KG1 (cell line): ENCODE measurements at regions not wholly inside any gene's neighbourhood (a gene's known extent, or its start where the extent isn't known, plus 50 kb on each side); places are given as distances from the start of the nearest gene placed in this dataset.
"Not testable (repeated sequence)": the region's sequence is repeated elsewhere in the genome, so short reads cannot be mapped to it uniquely, and the experiment has no call there.

Experiments
- DNase-seq: peaks from one replicate; lab custom pipeline; 2025; lab: John Stamatoyannopoulos, UW

DNA sequence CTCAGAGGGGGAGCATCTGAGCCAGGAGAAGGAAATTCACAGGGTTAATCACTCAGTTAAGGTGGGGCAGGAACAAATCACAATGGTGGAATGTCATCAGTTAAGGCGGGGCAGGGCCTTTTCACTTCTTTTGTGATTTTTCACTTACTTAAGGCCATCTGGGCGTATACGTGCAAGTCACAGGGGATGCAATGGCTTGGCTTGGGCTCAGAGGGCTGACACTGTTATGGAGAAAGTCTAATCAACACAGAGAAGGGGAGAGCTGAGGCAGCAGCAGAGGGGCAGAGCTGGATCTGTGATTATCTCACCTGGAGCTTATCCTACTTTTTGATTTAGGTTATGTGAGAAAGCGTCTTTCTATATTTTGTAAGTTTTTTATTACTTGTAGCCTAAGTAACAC lies 350.1 kb downstream of the NSUN3 start:
- not testable (repeated sequence) for DNase-seq

DNA sequence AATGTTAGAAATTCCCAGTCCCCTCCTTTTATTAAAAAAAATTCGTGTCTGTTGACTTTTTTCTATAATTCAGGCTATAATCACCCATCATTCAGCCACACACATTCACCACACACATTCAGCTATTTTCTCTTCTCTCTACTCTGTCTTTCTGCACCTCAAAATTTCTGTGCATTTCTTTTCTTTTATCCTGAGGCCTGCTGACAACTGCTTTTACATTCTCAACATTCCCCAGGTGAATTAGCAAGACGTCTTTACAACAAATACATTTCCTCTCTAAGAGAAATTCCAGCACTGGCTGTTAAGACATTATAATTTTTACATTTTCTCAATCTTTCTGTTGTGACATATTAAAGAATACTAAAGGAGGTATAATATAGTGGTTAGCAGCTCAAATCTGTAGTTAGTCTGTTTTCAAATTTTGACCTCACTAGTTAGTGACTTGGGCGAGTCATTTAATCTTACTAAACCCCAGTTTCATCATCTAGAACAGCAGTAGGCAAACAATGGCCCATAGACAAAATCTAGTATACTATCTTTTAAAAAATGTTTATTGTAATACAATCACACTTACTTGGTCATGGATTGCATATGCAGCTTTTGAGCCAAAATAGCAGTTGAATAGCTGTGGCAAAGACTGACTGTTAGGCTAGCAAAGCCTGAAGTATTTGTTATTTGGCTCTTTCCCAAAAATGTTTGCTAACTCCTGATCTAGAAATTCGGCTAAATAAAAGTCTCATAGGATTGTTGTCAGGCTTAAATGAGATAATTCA lies 350.7 kb downstream of the NSUN3 start:
- no peak for DNase-seq

DNA sequence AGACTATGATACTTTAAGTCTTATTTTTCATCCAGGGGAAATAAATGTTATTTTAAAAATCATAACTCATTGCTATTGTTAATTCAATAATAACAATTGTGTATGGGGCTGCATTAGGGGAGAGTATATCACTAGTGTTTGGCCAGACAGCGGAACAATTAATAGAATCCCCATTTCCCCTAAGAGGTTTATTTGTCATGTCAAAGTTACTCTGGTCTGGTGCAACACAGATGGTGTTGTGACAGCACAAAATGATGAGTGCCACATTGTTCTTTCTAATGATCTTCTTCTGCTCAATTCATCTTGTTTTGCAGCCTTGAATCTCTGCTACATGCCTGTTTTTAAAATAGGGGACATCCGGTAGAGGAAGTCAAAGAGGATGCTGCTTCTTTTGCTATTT lies 351.6 kb downstream of the NSUN3 start:
- no peak for DNase-seq

DNA sequence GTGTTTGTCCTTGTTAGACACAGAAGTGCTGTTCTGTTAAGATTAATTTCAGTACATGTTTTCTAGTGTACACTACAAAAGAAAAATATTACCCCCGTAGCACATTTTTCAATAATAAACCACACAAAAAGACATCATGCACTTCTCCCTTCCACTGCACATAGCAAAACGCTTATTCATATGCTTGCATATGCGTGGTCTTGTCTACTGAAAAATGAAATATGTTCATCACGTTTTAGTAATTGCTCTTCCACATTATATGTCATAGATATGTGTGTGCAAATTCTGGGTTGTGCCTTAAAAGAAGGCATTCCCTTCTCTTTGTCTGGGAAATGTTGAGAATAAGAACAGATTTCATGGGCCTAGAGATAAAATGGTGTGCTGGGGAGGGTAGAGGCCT lies 353.9 kb downstream of the NSUN3 start:
- DNase-seq: no peak

DNA sequence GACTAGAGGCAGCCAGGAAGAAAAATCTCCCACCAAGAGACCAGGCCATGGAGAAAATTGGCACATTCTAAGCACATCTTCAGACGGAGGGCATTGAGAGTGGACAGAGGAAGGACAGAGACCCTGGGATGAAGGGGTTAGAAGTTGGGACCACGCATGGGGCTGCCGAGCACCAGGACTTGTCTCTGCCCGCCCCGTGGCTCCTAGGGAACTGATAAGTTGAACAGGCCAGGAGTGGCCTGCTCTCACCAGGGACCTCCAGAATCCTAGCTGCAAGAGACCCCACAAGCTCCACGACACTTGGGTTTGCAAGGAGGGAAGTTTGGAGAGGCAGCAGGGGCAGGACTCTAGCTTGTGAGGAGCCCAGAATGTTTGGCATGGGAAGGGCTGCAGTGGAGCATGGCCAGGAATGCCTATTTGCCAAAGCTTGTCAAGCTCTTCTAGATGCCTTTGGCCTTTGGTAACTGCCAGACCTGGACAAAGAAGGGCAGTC lies 355.1 kb downstream of the NSUN3 start:
- no peak for DNase-seq

DNA sequence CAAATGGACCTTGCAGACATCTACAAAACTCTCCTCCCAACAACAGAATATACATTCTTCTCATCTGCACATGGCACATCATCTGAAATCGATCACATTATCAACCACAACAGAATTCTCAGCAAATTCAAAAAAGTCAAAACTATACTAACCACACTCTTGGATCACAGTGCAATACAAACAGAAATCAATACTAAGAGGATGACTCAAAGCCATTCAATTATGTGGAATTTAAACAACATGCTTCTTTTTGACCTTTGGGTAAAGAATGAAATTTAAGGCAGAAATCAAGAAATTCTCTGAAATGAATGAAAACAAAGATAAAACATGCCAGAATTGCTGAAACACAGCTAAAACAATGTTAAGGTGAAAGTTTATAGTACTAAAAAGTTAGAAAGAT lies 358.1 kb downstream of the NSUN3 start:
- no peak for DNase-seq

DNA sequence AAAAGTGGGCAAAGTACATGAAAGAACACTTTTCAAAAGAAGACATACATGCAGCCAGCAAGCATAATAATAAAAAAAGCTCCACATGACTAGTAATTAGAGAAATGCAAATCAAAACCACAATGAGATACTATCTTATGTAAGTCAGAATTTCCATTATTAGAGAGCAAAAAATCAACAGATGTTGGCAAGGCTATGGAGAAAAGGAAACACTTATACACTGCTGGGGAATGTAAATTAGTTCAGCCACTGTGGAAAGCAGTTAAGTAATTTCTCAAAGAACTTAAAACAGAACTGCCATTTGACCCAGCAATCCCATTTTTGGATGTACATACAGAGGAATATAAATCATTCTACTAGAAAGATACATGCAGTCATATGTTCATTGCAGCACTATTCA lies 360.7 kb downstream of the NSUN3 start:
- DNase-seq: no peak

DNA sequence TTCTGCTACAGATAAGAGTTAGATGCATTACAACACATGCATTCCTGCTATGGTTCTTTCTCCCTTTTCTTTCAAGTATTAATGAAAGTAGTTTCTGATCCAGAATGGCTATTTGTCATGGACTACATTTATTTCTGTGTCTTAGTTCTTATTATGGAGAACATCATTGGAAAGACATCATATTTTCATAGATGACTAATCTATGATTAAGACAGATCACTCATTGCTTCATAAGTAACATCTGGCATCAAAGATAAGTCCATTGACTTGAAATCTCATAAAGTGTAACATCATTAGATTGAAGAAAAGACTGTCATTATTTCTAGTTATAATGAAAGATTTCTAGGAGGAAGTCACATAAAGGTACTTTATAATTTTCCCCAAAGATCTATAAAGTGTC lies 366.7 kb downstream of the NSUN3 start:
- no peak for DNase-seq

DNA sequence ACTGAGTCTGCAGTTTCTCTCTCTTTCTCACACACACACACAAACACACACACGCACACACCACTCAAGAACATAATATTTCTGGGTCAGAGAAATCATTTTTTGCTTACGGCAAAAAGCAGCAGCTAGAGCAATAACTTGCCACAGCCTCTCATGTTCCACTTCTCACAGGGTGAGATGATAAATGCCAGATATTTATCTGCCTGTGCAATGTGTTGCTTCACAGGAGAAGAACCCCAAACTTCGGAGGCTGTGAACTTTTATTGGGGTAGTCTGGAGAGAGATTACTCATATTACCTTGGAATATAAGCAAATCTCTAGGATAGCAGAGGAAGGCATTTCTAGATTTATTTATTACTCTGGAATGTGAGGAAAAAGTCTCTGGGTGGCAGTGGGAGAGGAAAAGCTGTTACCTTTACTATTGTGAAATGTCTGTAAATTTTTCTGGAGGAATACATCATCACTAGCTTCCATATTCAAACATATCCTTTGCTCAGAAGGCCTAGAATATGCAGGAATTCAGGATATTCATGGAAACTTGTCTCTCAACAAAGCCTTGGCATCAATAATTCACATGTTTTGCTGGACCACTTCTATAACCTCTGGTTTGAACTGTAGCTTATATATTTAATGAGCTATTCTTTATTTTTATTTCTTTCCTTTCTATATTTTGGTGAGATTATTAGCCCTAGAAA lies 369.2 kb downstream of the NSUN3 start:
- no peak for DNase-seq

DNA sequence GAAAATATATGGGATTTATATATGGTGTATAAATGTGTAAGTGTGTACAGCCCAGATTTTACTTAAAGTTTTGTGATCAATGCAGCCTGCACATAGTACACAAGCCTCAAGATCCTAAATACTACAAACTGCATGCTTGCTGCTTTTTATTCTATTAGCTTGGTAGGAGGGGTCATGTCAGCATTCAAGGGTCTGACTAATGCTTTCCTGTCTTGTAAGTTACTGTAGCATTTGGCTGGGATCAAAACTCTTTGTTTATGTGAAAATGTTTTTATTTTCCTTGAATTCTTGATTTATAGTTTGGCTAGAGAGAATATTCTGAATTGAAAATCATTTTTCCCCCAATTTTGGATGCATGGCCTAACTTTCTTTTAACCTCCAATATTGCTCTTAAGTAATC lies 370.9 kb downstream of the NSUN3 start:
- no peak for DNase-seq

DNA sequence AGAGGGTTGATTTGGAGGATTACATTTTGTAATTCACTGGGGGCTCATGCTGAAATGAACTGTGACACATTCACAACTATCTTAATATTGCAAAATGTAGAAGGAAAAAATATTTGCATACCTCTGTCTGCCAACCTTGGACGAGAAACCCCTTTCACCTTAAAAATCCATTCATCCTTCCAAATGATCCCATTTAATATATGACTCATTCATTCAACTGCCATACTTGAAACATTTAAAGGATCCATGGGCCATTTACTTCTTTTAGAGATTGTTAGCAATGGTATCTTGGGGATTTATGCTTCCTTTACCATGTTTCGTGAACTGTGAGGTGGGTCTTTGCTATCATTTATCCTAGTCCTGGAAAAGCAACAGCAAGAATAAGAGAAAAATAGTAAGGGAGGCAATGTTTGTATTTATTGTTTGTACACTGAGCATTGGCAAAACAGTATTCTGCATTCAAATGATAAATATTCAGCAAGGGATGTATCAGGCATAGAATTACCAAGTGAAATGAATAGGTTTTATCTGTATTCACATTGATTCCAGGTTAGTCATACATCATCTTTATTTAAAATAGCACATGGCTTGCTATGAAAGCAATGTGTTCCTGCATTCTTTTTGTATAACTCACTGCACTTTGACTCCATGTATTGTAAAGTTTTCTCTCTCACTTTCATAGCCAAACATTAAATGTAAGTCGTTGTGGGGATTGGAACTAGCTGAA lies 378.1 kb downstream of the NSUN3 start:
- DNase-seq: no peak

DNA sequence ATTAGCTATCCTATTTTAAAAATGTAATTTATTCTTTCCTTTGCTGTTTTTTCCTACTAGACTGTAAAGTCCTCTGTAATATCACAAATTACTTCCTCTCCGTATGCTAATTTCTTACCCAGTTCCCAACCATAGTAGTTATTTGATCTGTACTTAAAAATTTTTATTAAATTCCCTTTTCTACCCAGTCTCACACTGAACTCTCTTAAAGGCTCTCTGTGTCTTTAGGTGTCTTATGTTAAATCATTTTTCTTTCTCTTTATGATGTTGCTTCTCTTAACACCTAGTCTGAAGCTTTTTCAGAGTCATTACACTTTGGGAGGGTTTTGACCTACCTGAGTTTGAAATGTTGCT lies 378.6 kb downstream of the NSUN3 start:
- no peak for DNase-seq

DNA sequence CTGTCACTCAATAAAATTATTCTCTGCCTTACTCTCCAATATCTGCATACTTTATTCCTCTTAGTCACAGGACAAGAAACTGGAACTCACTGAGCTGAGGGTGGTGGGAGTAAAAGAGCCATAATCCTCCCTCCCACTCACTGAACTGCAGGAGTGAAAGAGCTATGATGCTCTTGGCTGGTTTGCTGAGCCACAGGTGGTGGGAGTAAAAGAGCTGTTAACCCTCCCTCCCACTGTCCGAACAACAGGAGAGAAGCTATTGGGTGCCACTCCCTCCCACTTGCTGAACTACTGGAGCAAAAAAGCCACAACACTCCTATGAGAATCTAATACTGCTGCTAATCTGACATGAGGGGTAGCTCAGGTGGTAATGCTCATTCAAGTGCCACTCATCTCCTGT lies 391.0 kb downstream of the NSUN3 start:
- no peak for DNase-seq

DNA sequence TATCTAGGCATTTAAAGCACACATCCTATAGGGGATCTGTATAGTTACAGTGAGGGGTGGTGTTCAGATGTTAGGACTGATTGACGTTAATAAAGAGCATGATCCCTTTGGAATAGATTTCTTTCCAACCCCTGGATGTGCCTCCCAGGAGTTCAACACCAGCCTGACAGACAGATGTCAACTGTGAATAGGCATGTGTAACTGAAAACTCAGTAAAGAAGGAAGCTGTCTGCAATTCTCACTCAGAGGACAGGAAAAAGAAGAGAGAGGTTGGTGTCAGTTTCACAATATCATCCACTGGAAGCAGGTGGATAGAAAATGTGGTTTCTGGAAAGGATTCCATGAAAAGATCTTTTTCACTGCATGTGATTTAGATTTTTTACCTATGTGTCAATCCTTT lies 396.3 kb downstream of the NSUN3 start:
- no peak for DNase-seq

DNA sequence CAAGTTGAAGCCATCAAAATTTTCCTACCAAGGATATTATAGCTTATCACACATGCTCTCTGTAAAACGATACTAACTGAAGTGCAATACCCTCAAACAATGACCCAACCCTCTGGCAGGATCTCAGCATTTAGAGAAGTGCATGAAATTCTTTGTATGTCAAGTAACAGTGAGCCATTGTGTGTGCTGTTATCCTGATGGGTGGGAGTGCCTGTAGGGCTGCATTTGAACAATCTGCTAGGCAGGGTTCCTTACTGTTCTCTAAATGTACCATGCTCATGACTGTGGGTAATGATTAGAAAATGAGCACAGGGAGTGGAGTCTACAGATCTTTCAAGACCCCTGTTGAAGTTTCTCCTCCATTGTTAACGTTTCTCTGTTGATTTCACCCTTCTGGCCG lies 398.1 kb downstream of the NSUN3 start:
- DNase-seq: no peak

DNA sequence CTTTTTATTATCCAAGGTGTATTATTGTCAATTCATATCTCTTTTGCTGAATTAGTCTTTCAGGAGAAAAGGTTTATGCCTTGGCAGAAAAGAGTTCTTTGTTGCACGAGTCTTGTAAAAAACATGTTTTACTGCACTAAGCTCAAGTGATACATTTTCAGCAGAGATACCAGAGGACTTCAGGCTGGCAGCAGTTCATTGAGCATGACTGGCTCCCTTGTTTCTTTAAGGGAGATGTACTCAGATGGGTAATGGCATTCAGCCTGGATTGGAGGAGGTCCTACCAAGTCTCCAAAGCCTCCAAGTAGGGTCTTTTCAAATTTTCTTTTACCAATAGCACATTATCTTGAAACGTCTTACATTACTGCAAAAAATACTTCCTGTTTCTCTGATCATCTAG lies 400.1 kb downstream of the NSUN3 start:
- no peak for DNase-seq

DNA sequence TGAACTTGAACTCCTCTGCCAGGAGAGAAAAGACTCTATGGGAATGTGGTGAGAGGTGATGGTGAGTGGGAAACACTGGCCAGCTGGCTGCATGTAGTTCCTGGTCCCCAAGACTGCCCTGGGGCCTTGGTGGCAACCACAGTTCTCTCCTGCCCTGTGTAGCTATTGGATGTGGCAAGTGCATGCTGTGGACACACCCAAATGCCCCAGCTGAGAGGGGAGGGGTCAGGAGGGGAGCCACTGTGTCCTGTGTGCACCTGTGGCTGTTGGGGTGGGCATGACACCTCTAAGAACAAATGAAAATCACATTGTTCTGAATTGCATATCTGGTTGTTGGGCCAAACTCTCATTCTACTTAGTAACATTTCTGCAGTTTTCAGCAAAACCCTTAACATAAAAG lies 409.6 kb downstream of the NSUN3 start:
- no peak for DNase-seq

DNA sequence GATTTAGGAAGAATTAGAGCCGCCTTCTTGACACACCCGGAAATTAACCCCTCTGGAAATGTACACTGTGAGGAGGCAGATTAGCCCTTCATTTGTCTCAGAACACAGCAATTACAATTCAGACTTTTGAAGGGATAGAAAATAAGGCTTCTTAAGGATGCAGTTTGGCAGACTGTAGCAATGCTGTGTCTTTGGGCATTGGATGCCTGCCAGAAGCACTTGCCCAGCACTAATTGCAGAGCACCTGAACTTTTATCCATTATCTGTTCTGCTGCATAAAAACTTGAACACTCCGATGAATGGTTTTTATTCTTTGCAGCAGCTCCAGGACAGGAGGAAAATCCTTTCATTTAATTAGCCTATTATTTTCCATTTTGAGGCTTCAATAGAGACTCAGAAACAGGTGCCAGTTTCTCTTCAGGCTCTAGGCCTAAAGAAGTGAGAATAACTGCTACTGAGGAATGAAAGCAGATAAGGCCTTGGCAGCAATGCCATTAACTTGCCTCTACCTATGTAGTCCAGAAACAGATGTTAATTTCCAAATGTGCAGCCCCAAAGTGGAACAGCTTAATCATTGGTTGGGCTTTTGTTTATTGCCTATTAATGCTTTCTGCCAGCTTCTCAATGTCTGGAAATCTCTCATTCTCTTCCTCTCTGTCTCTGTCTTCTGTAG lies 418.5 kb downstream of the NSUN3 start:
- DNase-seq: no peak

DNA sequence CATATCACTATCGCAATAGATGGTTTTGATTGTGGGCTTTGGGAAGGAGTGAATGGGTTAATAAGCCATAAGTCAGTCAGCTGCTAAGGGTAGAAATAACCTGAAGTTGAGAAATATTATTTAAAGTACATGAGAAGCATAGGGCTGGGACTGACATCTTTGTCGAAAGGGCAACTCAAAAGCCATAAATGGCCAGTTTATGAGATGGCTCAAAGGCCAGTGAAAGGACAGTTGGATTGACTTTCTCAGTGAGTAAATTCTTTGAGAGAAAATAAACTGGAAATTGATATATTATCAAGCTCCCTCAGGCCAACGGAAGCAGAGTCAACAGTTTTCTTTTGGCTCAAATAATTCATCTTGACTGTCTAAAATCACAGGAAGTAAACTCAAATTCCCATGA lies 419.8 kb downstream of the NSUN3 start:
- no peak for DNase-seq

DNA sequence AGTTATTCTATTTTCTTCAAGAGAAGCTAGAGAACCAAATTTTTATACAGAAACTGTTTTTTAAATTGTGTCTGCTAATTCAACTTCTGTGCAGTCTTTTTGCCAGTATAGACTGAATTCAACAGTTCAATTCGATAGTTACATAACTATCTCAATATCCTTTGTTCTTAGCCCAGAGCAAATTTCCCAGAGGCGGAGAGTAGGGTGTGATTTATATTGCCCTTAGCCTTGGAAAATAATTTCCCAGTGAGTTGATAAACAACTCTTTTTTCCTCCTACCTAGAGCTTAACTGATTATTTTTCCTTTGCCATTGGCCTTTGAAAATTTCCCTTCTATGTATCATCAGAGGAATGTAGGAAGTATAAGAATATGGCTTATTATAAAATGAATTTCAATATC lies 420.5 kb downstream of the NSUN3 start:
- DNase-seq: no peak

DNA sequence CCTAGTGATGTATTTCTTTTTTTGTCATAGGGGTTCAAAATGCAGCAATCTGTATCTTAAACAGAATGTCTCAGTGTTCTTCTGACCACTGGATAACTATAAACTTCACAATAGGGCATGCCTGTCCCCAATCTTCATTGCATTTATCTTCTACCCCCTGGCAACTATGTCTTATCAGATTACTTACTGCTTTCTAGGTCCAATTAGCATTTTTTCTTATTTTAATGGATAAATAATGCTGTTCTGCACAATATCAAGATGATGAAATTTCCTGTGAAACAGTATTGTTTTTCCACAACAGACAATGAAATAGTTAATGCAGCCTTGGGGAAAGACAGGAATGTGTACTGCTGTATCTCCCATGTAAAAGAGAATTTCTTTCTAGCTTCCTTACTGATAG lies 432.1 kb downstream of the NSUN3 start:
- no peak for DNase-seq

DNA sequence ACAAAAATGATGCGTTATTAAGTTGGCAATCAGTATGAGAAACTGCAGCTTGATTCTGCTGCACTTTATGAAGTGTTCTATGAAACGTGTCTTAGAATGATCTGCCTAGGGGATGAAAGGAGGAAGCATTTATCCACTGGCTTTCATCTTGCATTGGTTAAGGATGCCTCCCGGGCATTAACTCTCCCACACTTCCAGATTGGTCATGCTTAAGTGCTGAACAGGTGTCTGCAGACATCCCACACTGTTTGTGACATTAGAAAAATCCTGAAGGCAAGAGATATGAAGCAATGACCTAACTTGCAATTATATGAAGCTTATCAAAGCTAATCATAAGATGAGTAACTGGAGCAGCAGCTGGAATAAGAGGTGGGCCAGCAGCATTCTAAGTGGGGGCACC lies 437.3 kb downstream of the NSUN3 start:
- DNase-seq: no peak

DNA sequence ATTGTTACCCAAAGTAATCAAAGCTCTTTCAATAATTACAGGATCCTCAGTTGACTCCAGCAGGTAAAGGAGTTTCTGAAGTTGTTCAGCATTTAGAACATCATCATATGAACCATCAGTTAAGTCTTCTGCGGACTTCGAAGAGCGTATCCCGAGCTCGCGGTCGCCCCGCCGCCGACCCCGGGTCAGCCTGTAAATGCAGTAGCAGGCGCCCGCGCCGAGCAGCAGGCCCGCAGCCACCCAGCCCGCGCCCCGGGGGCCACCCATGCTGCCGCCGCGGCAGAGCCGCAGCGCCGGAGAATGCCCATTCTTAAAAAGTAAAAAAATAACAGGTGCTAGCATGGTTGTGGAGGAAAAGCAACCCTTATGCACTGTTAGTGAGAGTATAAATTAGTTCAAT lies 444.5 kb downstream of the NSUN3 start:
- DNase-seq: not testable (repeated sequence)
